ENCODE measurements at regions not wholly inside any gene's neighbourhood (a gene's known extent, or its start where the extent isn't known, plus 50 kb on each side); places are given as distances from the start of the nearest gene placed in this dataset.

DNA sequence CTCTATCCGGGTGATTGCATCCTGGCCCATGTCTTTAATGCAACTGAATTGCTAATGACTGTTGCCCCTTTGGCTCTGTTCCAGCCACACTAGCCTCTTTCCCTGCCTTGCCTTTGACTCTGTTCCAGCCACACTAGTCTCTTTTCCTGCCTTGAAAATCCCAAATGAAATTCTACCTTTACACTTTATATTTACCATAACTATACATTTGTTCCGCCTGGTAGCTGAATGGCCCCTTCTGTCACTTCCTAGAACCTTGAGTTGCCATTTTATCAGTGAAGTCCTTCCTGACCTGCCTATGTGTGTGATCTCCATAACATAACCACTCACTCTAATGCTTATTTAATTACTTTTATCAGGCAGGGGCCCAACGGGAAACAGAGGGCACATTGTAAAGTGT is 1120.4 kb upstream of the WWC1 start:
- TF ChIP-seq, protein P1, sequence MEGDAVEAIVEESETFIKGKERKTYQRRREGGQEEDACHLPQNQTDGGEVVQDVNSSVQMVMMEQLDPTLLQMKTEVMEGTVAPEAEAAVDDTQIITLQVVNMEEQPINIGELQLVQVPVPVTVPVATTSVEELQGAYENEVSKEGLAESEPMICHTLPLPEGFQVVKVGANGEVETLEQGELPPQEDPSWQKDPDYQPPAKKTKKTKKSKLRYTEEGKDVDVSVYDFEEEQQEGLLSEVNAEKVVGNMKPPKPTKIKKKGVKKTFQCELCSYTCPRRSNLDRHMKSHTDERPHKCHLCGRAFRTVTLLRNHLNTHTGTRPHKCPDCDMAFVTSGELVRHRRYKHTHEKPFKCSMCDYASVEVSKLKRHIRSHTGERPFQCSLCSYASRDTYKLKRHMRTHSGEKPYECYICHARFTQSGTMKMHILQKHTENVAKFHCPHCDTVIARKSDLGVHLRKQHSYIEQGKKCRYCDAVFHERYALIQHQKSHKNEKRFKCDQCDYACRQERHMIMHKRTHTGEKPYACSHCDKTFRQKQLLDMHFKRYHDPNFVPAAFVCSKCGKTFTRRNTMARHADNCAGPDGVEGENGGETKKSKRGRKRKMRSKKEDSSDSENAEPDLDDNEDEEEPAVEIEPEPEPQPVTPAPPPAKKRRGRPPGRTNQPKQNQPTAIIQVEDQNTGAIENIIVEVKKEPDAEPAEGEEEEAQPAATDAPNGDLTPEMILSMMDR (IDR thresholded peaks at IDR 0.05) = no peak
- no peak for TF ChIP-seq EZH2 (IDR thresholded peaks at IDR 0.05; ENCODE audit: borderline replicate concordance, insufficient read depth, low read depth, low read length, poor library complexity, severe bottlenecking)
